HG02678 (cell line): ENCODE measurements at regions not wholly inside any gene's neighbourhood (a gene's known extent, or its start where the extent isn't known, plus 50 kb on each side); places are given as distances from the start of the nearest gene placed in this dataset.

Experiments used
- ATAC-seq: cut with Tn5 transposase; IDR thresholded peaks from one replicate; pipeline ENCODE4 v1.9.1; 2021; ENCODE audit warnings: mild to moderate bottlenecking, moderate library complexity; ENCODE audit not compliant: unreplicated experiment

DNA sequence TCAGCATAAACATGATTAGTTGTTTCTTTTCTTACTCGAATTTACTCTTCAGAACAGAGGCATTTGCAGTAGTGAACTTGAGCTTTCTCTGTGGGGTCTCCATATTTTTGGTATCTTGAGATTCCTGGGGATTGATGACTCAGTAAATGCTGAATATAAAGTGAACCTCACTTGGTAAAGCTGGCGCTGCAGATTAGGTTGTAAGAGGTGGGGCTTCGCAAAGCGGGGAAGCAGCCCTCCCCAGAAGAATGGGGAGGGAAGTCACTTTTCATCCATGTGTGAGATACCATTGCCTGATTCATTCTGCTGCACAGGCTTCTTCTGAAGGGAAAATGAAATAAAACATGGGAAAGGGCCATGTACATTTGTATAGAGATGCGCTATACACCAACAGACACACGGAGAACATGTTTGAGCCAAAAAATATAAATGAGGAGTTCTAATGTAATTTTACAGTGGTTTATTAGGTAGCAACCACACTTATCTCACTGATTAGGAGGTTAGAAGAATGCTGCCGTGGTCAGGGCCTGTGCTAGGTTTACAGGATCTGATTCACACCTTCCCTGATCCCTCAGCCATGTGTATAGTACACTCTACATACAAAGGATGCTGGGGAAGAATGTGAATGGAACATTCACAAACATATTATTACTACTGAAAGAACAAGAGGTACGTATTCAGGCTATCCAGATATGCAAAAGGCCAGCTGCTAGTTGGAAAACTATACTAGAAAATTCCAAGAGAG is 63.5 kb downstream of the DNTTIP2 start:
- ATAC-seq, result no peak

DNA sequence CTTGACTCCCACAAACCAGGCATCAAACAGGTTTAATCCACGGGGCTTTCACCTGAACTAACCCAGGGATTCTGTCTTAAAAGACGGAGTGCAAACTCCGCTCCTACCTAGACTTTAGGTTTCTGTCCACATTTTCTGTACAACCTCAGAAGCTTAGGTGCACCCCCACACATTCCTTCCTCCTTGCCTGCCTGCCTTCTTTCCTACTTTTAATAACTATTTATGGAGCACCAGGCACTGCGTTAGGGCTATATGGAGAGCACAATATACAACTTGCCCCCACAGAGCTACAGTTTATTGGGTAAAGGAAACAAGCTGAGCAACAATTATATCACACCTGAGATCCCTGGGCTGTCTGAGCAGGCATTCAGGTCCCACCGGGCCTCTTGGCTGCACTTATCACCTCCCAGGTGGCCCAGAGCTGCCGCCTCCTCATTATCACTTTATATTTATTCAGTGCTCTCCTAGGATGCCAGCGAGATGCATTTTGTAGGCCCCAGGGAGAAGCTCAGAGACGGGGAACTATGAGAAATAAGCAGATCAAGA is 64.1 kb downstream of the DNTTIP2 start:
- ATAC-seq, result no peak

- peak; percentile 64 for ATAC-seq
Measured at GRCh38 chr1:93814059-93814794, 64.8 kb downstream of the DNTTIP2 start.

GRCh38 chr1:93813076-93813475 is 65.9 kb downstream of the DNTTIP2 start:
- ATAC-seq, result no peak

DNA sequence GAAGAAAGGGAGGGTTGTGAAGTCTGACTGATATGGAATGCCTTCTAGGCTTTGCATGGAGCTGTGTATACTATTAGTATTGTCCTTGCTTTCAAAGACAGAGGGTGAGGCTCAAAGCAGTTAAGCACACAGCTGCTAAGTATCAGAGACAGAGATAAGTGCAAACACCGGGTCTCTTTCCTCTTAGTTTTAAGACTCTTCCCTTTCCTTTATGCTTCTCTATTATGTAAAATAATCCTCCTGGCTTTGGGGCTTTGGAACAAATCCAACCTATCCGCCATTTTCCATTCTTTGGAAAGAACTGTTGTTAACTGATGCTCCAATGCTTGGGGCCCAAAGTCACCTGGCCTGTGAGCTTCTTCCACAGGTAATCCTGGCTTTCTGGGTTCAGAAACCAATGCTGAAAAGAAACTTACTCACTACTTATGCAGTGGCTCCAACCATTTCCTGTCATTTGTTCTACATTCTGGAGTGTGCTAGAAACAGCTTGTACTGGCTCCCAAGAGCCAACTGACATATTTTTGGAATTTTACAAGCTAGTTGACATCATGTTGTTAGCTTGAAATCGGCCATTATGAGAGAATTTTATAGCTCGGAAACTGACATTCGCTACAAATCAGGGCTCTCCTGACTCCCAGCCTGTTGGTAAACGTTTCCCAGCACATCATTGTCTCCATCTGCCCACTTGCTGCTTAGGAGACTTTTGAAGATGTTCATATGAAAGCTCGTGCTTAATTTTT is 67.5 kb downstream of the DNTTIP2 start:
- no peak for ATAC-seq

DNA sequence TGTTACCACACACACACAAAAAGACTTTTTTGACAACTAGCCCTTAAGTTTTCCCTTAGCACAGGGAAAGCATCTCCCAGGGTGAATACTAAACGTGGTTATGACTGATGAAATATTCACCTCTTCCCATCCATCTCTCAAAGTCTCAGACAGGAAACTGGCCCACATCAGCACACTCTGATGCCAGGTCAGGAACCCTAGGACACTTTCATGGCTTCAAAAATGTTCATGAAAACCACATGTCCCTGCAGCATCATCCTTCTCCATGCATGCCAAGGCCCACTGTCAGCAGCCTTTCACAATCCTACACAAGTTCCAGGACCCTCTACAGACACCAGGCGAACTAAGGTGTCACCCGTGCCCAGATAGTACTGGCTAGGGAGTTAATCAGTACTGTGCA is 68.7 kb downstream of the DNTTIP2 start:
- ATAC-seq, result no peak

DNA sequence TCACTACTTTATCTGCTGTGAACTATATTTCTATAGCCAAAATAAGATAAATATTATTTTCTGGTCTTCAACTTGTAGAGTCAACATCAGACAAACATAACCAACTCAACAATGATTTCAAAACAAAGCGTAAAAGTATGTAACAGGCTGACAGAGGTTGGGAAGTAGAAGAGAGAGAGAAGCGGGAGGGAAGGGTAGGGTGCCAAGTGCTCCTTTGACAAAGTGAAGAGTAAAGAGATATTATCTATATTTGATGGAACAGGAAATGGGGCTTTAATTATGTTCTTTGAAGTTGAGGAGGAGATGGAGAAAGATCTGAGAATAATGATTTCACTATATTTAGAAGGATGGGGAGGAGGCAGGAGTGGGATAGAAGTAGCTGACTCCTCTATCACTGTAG is 70.1 kb downstream of the DNTTIP2 start:
- ATAC-seq, result no peak

DNA sequence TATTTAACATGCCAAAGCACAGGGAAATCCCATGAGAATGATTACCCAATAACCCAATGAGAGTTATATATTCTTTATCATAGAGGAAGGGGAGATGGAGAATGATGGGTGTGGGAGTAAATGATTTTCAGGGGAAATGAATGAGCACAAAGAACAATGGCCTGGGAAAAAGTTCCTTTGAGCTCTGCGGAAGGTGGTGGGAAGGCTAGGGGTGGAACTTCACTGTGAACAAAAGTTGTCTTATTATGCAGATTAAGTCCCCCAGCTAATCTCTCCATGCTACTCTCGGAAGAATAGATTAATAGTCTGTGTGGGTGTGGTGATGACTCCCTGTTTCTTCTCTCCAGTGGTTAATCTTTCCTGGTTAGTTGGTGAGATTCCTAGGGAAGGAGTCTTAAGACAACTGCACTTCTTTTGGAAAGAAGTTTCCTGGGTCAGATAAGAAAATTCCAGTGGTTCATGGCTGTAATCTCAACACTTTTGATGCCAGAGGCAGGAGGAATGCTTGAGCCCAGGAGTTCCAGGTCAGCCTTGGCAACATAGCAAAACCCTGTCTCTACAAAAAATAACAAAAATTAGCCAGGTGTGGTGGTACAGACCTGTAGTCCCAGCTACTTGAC is 71.6 kb downstream of the DNTTIP2 start:
- ATAC-seq, result no peak

- ATAC-seq, result no peak
Measured at GRCh38 chr1:93805027-93805610, 73.9 kb downstream of the DNTTIP2 start.

GRCh38 chr1:93804412-93804811 is 74.6 kb downstream of the DNTTIP2 start:
- ATAC-seq, result no peak

DNA sequence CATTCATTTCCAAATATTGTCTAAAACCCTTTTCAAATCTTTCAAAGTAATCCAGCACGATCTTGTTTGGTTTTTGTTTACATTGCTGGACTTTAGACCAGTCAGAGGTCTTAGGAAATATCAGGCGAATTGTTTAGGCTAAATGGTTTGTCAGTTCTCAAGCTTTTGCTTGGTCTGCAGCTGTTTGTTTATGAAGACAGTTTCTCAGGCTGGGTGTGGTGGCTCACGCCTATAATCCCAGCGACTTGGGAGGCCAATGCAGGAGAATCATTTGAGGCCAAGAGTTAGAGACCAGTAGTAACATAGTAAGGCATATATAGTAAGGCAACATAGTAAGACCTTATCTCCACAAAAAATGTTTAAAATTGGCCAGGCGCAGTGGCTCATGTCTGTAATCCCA is 77.5 kb downstream of the DNTTIP2 start:
- ATAC-seq, result no peak

DNA sequence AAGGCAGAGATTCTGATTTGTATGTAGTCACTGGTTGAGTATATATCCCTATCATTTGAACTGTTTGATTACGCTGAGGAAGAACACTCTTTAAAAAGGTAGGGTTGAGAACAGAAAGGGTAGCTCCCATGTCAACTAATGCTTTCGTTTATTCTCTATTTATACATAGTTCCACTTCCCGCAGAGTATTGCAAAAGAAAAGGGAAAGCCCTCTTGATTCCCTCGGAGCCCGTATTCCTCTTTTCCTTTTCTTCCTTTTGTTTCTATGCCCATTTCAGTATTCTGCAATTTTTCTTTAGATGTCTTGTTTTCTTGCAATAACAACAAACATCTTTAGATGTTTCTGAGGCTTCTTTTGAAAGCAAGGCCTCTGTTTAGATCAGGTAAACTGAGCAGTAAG is 78.2 kb downstream of the DNTTIP2 start:
- no peak for ATAC-seq

DNA sequence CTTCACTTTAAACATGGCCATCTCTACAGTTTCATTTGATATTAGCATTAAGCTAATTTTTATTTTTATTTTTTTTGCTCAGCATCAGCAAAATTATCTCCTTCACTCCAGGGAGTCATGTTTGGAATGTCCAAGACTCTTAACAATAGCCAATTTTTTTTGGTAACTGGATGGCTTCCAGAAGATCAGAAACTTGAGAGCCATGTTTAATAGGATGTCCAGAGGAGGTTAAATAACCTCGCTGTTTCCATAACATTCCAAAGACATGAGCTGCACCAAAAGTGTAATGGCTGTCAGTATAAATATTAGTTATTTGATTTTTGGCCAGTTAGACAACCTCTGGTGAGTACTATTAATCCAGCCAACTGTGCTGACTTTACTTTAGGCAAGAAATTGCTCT is 80.7 kb downstream of the DNTTIP2 start:
- ATAC-seq, result no peak

- ATAC-seq, result no peak
Measured at GRCh38 chr1:93784538-93784937, 94.5 kb downstream of the DNTTIP2 start.

- no peak for ATAC-seq
Measured at GRCh38 chr1:93783876-93784275, 95.1 kb downstream of the DNTTIP2 start.

DNA sequence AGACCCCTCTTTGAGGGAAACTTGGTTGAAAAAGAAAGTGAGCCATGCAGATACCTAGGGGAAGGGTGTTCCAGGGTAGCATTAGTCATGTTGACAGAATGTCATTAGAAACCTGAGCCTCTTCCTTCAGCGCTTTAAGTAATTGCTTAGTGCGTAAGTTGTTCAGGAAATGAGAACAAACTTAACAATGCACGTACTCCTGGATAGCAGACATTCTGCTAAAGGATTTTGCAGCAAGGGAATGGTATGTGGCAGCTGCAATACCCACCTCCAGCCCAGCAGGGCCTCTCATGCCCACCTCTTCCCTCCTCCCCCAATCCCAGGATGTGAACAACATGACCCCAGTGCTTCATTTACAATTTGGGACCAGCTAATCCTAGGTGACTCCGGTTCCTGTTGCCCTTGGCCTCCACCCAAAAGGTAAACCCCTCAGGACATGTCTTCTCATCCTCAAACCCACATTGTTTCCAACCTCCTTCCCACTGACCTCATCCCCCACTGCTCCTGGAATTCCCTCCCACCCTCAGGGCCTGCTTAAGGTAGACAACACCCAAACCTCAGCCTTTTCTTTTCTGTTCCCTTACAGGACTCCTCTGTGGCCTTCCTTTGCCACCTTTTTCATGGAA is 98.0 kb upstream of the BCAR3 start:
- ATAC-seq, result no peak

GRCh38 chr1:93778457-93778856 is 96.8 kb upstream of the BCAR3 start:
- no peak for ATAC-seq

GRCh38 chr1:93777255-93777654 is 95.6 kb upstream of the BCAR3 start:
- ATAC-seq, result no peak

- no peak for ATAC-seq
Measured at GRCh38 chr1:93776728-93777127, 95.1 kb upstream of the BCAR3 start.

DNA sequence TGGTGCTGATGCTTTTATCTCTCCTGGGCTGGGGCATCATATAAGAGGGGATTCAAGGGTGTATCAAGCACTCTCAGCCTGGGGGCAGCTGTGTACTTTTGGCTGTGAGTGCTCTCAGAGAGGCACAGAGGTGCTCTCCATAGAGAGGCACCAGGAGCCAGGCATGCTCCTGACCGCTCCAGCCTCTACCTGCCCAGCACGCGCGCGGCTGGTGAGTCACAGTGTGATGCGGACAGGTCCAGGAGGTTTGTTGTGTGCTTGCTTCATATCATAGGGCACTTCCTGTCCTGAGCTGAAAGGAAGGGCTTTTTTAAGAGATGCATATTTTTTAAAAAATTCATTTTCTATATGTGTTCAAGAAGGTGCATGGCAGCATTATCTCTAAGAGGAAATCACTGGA is 93.6 kb upstream of the BCAR3 start:
- ATAC-seq, result no peak
